GM12891 (cell line): ENCODE measurements at regions not wholly inside any gene's neighbourhood (a gene's known extent, or its start where the extent isn't known, plus 50 kb on each side); places are given as distances from the start of the nearest gene placed in this dataset.

Source experiments
- POLR2A ChIP-seq: IDR thresholded peaks from 2 replicates; pipeline ENCODE4 v1.6.1; 2011; ENCODE audit warnings: low read depth, low read length, control low read depth
- SPI1 ChIP-seq: IDR thresholded peaks from 2 replicates; pipeline ENCODE4 v1.6.1; 2011; ENCODE audit warnings: low read depth, low read length, control low read depth

GRCh38 chrX:134174273-134174660 is 62.7 kb upstream of the CCDC160 start:
- TF ChIP-seq POLR2A (no peak), SPI1 (no peak)
